GM19467 (cell line): ENCODE measurements at regions not wholly inside any gene's neighbourhood (a gene's known extent, or its start where the extent isn't known, plus 50 kb on each side); places are given as distances from the start of the nearest gene placed in this dataset.
"Not testable (repeated sequence)": the region's sequence is repeated elsewhere in the genome, so short reads cannot be mapped to it uniquely, and the experiment has no call there.

Experiments
- ATAC-seq: cut with Tn5 transposase; IDR thresholded peaks from one replicate; pipeline ENCODE4 v1.9.1; 2021; ENCODE audit warnings: mild to moderate bottlenecking, moderate library complexity; ENCODE audit not compliant: unreplicated experiment

DNA sequence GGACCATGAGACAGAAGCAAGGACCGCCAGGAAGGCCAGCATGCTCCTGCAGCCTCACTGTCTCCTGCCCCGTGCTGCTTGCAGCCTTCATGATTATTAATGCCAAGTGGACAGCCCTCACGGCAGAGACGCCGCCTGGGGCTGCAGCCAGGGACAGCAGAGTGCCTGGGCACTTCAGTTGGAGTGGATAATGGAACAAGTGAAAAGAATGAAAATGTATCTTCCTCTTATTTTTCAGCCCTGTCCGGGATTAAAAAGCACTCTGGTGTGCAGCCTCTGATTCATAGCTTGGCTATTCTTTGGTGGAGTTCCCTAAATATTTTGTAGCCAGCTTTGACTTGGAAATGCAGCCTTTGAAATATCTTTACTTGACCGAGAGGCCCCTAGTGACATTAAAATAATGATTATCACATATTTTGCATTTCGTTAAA is 1404.2 kb downstream of the BRD1 start:
- ATAC-seq: no peak

DNA sequence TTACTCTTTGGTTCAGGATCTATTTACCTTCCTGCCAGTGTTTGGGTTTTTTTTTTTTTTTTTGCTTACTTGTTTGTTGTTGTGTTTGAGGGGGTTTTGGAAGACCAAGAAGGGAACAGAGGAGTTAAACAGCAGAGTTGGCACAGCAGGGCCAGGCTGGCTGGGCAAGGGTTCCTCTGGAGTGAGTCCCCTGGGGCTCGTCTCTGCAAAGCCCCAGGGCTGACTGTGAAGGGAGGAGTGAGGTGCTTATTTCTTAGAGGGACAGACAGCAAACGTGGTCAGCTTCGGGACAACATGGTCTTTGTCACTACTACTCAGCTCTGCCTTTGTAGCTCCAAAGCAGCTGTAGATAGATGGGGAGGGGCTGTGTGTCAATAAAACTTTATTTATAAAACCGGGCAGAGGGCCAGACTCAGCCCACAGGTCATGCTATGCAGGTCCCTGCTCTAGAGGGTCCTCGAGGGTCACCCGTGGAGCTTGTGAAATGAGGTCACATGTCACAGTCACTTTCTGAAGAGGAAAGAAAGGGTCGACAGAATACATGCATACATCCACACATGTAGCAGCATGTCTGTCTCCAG is 1404.7 kb downstream of the BRD1 start:
- ATAC-seq: no peak

- ATAC-seq: no peak
Observed at GRCh38 chr22:48418831-48419230, 1408.8 kb downstream of the BRD1 start.

- no peak for ATAC-seq
Observed at GRCh38 chr22:48417225-48418070, 1410.2 kb downstream of the BRD1 start.

DNA sequence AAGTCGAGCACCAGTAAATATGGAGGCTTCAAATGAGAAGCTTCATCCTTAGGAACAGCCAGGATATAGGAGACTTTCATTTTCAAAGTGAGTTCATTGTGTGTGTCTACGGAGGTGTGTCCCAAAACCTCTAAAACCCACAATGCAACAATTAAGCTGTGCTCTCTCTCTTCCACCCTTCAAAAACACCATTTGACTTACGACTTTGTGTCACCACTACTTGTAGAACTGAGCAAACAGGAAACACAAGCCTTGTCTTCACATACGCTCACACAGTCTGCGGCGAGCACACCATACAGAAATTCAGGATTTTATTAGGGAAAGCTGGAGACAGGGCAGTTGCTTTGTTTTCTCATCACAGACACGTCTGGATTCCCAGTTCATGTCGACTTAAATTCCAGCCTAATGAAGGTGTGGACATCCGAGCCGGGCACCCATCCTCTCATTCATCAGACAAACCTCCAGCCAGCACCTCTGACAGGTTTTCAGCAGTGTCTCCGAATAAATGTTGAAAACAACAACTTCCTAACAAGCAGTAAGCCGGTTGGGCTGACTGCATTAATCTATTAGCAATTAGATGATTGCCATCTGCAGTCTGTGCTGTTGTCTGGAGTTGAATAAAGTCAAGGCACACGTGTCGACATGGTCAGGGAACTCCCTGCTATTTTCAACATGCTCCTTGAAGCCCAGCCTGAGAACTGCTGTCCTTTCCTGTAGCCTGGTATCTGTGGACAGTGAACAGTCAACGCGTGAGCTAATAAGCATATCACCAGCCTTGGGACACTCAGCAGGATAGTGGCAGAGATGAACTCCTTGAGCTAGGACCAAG is 1411.1 kb downstream of the BRD1 start:
- no peak for ATAC-seq

DNA sequence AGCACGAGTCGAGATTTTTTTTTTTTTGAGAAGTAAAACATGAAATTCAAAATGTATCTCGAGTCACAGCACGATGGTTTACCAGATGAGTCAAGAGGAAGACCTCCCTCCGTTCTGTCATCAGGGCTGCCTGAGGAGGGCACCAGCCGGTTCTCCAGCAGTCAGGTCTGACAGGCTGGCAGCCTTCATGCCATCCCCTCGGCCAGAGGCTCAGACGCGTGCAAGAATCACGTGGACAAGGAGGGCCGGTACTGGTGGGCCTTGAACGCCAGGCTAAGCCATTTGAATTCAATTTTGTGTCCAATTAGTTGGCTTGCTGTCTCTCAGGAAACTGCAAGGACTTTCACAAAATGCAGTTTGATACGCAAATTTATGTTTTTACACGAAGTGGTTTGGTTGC is 1412.2 kb downstream of the BRD1 start:
- no peak for ATAC-seq

- no peak for ATAC-seq
Observed at GRCh38 chr22:48414651-48415050, 1413.0 kb downstream of the BRD1 start.

DNA sequence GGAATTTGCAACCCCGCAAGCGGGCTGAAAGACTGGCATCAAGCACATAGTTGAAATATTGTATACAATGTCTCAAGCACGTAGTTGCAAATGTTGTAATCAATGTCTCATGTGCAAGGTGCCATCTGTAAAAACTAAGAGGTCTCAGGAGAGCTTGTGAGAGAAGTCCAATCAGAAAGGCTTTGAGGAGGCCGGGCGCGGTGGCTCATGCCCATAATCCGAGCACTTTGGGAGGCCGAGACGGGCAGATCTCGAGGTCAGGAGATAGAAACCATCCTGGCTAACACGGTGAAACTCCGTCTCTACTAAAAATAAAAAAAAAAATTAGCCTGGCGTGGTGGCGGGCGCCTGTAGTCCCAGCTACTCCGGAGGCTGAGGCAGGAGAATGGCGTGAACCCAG is 1414.7 kb downstream of the BRD1 start:
- not testable (repeated sequence) for ATAC-seq

DNA sequence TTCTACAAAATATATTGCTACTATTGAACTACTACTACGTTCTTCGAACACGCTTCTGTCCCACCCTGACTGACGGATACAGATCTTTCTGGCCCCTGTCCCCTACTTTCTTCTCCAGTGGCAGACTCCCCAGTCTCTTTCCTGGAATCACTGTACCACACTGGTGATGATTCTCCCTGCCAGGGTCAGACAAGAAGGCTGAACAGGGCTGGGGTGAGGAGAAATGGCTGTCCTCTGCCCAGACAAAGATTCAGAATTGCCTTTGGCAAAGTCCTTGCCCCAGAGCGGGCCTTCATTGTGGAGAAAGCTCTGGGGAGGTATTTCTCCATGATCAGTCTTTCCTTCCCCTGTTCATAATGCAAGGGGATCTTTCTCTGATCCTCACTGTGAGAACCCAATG is 1417.1 kb downstream of the BRD1 start:
- no peak for ATAC-seq

GRCh38 chr22:48407256-48407955 is 1420.3 kb downstream of the BRD1 start:
- no peak for ATAC-seq

- ATAC-seq: no peak
Observed at GRCh38 chr22:48406161-48406560, 1421.5 kb downstream of the BRD1 start.

DNA sequence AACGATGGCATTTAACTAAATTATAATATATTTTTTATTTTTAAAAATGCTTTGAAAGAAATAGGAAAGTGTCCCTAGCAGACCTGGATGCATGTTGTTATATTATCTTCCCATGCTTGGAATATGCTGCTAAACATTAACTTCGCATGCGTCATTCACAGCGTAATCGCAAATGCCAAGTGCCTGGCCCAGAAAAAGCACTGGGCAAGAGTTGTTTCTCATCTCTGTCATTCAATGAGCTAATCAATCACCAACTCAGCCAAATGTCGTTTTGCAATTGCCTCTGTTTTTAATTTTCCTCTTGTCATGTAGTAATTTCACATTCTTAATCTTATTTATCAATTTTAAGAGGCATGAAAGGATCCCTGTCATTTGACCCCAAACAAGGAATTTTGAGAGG is 1421.9 kb downstream of the BRD1 start:
- no peak for ATAC-seq

GRCh38 chr22:48404801-48405447 is 1422.7 kb downstream of the BRD1 start:
- ATAC-seq: no peak

DNA sequence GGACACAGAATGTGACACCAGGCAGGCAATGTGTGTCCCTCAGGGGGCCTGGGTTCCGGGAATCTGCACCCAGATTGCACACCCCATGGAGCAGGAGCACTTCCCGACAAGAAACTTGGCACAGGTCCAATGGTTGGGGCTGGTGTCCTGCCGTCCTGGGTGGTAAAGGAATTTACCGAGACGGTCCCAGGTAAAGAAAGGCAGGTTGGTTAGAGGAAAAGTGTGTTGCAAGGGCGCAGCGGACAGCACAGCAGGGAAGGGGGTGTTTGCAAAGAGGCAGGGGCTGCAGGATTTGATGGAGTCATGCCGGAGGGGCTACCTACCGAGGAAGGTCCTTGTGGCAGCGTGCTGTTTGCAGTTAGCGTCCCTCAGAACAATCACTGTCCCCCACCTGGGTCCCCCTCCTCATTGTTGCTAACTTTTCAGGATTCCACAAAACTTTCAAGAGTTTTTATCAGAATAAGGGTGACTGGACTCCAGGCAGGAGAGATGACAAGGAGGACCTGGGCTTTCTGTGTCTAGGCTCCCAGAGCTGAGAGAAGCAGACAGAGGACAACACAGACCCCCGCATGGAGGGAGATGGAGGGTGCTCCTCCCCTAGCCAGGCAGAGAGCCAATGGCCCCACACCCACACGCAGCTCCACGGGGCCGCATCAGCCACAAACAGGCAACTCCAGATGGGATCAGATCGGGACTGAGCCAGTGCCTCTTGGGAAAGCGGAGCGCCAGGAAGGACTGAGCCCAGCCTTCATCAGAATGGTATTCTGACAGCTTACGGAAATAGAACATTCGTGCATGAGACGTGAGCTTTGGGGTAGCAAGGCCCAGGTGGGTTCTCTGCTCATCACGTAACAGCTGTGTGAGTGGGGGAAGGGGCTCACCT is 1423.9 kb downstream of the BRD1 start:
- no peak for ATAC-seq

DNA sequence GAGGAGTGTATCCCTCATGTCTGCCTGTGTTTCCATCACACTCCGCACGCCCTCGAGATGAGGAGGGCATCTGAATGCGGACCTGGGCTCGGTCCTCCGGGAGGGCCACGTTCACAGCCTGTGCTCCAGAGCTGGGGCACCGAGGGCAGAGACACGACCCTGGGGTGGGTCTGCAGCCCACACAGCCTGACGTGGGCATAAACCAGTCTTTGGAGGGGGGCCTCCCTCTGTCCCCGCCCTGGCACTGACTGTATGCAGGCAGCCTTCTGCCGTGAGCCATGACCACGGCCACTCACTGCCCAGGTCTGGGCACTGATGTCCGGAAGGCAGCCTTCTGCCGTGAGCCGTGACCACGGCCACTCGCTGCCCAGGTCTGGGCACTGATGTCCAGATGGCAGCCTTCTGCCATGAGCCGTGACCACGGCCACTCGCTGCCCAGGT is 1425.1 kb downstream of the BRD1 start:
- ATAC-seq: no peak

DNA sequence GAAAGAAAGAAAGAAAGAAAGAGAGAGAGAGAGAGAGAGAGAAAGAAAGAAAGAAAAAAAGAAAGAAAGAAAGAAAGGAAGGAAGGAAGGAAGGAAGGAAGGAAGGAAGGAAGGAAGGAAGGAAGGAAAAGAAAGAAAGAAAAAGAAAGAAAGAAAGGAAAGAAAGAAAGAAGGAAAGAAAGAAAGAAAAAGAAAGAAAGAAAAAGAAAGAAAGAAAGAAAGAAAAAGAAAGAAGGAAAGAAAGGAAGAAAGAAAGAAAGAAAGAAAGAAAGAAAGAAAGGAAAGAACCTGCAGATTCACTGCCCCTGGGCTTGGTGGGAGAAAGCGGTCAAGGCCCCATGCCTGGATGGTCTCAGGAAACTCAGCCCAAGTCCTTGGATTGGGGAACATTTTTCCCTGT is 1426.2 kb downstream of the BRD1 start:
- ATAC-seq: not testable (repeated sequence)

GRCh38 chr22:48398181-48398905 is 1429.3 kb downstream of the BRD1 start:
- no peak for ATAC-seq

DNA sequence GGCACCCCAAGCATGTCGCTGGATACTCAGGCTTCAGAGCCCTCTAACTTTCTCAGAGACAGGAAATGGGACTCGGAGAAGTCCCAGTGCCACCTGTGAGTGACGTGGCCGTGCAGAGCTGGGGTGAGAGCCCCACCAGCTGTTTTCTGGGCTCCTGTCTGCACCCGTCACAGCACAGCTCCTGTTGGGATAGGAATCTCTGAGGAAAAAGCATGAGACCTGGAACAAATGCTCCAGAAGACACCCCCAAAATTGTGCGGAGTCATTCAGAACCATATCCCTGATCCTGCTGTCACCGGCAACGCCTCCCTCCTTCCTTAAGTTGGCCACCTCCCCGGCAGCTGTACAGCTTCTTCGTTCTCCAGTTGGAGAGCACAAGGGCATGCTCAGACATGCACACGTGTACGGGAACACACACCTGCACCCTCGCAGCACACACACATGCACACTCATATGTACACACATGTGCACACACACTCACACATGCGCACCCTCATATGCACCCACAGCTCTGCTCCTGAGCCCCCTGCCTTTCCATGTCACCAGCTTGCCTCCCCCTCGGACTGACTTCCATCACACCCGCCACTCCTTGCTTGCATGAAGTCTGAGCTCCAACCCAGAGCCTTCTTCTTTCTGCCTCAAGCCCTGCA is 1430.0 kb downstream of the BRD1 start:
- ATAC-seq: no peak
